Central memory CD4-positive, alpha-beta T cell (primary cell): ENCODE measurements at regions not wholly inside any gene's neighbourhood (a gene's known extent, or its start where the extent isn't known, plus 50 kb on each side); places are given as distances from the start of the nearest gene placed in this dataset.
"Not testable (repeated sequence)": the region's sequence is repeated elsewhere in the genome, so short reads cannot be mapped to it uniquely, and the experiment has no call there.

Experiments
- DNase-seq: peaks from one replicate; pipeline ENCODE4 v3.0.0; 2022

- no peak for DNase-seq
Measured at GRCh38 chr7:115178835-115179234, 256.9 kb downstream of the MDFIC start.

DNA sequence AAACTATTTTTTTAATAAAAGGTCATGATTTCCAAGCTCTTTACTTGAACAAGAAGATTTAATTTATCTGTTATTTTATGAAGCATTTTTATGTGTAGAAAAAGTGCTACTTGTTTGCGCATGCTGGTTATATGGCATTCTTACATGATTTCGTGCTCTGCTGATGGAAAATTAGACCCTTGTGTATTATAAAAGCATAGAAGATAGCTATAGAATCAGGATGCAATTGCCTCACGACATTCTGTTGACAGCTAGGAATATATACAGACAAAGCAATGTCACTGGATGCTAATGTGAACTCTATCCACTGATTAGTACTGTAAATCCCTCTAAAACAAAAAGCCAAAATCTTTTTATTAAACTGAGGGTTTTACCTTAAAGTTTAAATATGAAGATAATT is 255.9 kb downstream of the MDFIC start:
- no peak for DNase-seq

- DNase-seq: no peak
Measured at GRCh38 chr7:115177103-115177502, 255.2 kb downstream of the MDFIC start.

DNA sequence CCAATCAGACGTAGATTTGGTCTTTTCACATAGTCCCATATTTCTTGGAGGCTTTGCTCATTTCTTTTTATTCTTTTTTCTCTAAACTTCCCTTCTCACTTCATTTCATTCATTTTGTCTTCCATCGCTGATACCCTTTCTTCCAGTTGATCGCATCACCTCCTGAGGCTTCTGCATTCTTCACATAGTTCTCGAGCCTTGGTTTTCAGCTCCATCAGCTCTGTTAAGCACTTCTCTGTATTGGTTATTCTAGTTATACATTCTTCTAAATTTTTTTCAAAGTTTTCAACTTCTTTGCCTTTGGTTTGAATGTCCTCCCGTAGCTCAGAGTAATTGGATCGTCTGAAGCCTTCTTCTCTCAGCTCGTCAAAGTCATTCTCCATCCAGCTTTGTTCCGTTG is 250.5 kb downstream of the MDFIC start:
- not testable (repeated sequence) for DNase-seq

DNA sequence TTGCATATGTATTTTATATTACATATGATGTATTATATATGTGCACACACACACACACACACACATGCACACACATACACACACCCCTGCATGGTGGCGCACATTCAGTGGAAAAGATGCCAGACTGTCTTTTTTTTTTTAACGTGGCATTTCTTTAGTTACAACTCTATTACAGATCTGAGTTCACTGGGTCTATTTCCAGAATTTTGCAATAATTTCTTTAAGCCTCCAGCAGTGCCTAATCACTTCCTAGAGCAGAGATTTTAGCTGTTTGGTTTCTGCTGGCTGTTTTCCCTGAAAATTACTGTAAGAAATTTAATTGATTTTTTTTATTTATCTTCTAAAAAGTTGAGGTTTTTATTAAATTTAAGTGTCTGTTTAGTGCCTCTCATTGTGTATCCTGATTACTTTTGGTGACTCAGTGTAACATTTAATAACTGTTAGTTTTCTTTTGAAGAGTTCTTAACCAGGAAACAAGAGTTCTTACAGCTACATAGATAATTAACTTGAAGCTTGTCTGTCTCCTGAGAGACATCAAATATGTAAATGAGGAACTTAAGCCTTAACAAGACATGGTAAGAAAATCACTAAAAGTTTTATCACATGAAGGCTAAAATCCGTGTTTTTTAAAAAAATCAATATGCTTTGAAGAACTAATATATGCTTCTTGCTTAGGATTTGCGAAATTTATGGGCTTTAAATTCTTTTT is 232.0 kb downstream of the MDFIC start:
- DNase-seq: no peak

GRCh38 chr7:115153176-115153575 is 231.3 kb downstream of the MDFIC start:
- no peak for DNase-seq

DNA sequence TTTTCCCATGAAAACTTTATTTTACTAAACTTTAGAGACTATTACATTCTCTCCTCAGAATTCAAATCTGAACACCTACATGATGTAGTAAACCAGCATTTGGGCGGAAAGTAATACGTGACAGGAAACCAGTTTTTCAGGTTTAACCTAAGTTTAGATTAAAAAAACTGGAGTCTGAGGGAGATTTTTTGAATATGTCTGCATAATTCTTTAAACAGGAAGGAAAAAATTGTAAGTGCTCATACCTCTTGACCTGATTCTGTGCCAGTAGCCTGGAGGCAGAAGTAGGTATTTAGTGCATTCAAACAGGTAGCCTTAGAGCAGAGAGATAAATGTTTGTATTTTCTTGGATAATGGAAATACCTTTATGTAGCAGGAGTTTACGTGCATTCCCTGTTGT is 224.3 kb downstream of the MDFIC start:
- DNase-seq: peak; percentile 18

DNA sequence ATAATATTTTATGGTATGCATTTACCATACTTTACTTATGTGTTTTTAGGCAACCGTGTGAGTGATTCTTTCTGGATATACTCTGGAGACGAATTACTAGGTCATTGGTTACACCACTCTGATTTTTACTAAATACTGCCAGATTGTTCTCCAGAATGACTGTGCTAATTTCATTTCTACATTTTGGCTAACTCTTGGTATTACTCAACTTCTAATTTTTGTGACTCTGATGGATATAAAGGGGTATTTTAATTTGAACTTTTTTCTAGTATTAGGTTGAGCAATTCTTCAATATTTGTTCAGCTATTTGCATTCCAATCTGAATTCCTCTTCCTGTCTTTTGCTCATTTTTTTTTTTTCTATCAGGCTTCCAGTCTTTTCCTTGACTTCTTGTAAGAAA is 223.6 kb downstream of the MDFIC start:
- no peak for DNase-seq

- no peak for DNase-seq
Measured at GRCh38 chr7:115137816-115138215, 215.9 kb downstream of the MDFIC start.

DNA sequence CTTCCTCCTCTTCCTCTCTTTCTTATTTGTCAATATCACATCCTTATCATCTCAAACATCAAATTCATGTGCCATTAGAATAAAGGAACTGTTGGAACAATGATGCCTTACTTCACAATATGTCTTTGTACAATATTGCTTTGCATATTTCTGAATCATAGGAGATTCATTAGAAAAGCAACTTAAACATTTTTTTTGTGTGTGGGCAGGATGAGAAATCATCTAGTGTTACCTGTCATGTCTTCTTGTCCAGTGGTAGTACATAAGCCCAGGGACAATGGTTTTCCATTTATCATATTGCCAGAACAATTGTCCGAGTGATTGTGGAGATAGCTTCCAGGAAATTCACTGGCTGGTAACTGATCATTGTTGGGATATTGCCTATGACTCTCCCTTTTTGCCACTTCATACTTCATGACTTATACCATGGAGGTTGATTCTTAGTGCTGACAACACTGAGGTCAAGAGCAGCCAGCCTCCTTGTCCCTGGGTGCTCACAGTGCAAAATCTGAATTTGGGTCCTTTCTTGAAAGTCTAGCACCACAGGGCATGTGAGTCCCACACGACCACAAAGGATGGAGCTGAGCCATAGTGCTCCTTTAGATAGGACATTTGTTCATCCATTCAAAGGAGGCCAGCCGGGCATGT is 215.0 kb downstream of the MDFIC start:
- no peak for DNase-seq

GRCh38 chr7:115135769-115136410 is 214.0 kb downstream of the MDFIC start:
- peak; percentile 23 for DNase-seq

DNA sequence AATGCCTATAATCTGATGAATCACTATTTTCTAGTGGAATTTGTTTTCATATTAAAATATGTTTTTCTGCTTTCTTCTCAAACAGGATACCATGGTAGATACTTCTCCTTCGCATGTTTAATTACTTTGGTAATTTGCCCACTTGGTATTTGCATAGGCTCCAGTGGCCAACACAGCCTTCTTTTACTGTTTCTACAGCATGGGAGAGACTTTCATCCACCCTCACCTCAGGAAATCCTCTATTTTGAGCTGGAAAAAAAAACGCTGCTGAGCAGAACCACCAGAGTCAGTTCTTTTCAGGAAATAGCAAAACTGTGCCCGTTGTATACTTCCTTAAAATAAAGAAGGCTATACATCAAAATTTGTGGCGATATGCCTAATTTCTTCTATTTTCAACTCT is 213.3 kb downstream of the MDFIC start:
- no peak for DNase-seq

DNA sequence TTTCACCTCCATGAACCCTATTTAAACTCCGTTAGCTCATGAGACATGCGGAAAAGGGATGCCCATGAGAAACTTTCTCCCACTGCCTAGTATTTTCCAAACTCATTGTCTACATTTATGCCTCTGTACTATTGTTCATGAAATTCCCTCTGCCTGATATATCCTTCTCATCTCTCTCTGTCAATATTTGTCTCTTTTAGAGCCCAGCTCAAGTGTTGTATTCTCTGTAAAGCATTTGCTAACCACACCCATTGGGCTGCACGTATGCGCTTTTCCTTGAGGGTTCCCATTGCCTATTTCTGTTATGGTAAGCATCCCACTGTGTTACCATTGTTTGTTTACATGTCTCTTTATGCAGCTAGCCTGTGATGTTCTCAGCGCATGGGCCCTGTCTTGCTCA is 211.4 kb downstream of the MDFIC start:
- no peak for DNase-seq

DNA sequence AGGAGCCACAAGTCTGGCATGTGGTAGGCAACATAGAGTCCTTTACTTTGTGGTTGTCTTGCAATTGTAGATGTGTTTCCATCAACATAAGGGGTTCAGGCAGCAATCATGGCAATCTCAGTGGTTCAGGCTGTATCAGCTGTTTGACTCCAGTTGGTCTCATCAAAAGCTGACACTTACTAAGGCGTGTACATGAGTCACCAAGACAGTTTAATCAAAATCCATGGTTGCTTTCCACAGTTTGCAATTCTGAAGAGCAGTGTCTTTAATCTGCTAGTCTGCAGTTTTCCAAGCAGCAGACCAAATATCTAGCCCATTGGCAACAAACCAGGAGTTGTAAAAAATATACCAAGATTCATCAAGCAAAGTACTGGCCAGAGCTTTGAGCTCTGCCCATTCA is 210.2 kb downstream of the MDFIC start:
- no peak for DNase-seq

DNA sequence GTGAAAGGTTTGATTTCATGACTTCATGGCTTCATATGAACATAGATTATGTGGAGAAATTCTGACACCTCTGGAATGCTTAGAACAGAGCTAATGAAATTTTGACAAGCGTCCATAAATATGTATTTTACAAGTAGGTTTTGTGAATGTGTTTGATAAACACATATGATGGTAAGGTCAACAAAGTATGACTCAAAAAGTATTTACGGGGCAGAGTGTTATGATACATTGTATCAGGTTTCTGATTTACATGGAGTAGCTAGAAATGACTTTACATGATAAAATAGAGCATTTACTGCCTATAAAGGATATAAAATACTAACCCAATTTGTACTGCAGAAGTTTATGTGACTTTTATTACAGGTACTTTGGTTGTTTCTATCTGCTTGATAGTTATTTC is 206.3 kb downstream of the MDFIC start:
- DNase-seq: no peak

DNA sequence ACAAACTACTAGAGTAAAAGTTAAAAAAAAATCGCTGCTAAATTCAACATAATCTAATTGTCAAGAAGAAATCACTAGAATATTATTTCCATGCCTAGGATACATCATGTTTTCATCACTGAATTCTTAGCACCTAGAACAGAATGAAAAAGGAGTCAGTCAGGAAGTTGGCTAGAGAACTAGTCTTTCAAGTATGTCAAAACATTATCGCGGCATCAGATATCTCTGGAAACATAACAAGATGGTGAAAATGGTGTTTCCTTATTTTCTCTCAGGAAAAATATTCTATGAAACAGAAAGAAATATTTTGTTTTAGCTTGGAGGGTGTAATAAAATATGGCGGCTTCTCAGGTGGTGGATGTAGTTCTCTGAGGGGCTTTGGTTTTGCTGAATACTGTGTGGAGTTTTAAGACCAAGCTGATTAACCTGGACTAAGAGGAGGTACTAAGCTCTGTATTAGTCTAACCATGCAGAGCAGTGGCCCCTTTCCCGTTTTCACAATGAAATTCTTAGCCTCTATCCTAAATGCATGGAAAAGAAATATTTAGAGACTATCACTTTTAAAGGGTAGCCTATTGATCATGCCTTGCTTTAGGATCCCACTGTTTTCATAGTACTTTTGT is 205.6 kb downstream of the MDFIC start:
- no peak for DNase-seq

DNA sequence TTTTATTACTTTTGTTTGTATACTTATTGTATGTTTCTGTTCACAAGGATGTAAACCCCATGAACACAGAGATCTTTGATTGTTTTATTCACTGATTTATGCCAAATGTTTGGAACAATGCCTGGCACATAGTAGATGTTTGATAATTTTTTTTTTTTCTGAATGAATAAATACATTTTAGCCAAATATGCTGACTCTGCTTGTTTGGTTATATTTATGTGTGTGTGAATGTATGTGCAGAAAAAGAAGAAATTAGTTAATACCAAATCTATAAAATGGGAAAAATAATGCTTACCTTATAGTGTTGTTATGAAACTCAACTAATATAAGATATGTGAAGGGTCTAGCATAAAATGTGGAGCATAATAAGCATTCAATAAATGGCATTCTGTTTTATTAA is 203.9 kb downstream of the MDFIC start:
- DNase-seq: no peak

DNA sequence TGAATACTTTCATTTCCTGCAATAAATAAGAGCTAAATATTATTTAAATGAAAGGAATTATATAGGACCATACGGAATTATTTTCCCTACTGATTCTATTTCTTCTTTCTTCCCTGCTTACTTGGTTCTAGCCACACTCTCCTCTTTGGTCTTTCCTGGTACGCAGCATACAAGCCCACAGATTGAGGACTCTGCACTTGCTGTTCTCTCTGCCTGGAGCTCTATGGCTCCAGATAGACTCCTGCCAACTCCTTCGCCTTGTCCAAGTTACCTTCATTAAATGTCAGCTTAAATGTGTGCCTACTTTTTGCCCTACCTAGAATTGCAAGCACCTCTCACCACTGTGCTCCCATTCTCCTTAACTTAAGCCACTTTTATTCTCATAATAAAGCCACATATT is 203.4 kb downstream of the MDFIC start:
- no peak for DNase-seq

DNA sequence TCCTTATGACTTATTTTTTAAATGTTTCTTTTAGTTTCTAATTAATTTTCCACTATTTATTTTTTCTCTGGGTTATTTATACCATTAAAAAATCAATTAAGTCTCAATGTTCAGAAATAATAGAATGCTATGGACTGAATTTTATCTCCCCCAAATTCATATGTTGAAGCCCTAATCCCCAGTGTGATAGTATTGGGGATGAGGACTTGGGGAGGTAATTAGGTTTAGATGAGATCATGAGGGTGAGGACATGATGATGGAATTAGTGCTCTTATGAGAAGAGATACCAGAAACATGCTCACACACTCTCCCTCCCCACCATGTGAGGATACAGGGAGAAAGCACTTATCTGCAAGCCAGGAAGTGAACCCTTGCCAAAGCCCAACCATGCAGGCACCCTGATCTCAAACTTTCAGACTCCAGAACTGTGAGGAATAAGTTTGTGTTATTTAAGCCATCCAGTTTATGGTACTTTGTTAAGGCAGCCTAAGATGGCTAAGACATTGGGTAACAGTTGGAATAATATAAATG is 202.6 kb downstream of the MDFIC start:
- DNase-seq: no peak

DNA sequence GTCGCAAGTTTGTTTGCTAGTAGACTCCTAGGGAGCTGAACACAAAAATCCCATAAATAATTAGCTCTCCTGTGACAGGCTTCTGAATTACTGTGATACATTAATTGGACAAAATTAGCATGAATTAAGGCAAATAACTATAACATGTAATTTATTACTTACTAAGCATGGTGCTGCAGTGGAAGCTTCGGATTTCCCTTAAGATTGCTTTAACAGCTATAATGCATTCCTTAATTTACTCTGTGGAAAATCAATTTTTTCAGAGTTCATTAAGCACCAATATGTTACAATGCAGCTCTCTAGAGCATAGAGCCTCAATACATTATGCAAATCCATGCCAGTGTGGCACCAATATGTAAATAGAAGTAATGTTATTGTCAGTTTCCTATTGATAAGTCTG is 201.5 kb downstream of the MDFIC start:
- no peak for DNase-seq

DNA sequence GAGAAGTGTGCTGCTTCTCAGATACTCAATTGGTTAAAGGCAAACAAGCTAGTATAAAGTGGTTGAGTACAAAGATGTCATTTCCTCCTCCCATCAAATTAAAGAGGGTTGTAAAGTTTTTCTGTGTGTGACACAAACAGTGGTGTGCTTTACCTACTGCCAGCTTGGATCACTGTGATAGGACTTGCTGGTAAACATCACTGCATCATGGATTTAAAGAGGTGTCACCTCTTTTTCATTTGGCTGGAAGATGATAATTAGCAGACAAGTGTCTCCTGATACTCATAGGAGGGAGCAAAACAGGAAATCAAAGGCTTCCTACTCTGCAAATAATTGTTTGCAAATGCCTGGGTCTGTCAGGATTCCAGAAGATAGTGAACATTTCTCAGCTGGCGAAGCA is 200.5 kb downstream of the MDFIC start:
- DNase-seq: peak; percentile 5

- DNase-seq: no peak
Measured at GRCh38 chr7:115117748-115118147, 195.9 kb downstream of the MDFIC start.
